CD14-positive monocyte (primary cell): ENCODE measurements at regions not wholly inside any gene's neighbourhood (a gene's known extent, or its start where the extent isn't known, plus 50 kb on each side); places are given as distances from the start of the nearest gene placed in this dataset.

ENCODE experiments used
- DNase-seq, 3 donors: peaks; one replicate each; pipeline ENCODE4 v3.0.0-alpha.2; 2011 to 2022
- H2AFZ ChIP-seq: 2 replicates; pipeline ENCODE4 v1.6.0; 2012; ENCODE audit warnings: mild to moderate bottlenecking, low read depth, low read length, inconsistent platforms; ENCODE audit not compliant: insufficient read depth, poor library complexity, severe bottlenecking
- H3K27ac ChIP-seq, 2 donors: 1 replicate in 1 of 2; 2 replicates in 1 of 2; pipeline ENCODE4 v1.5.1; 2012 to 2013; ENCODE audit warnings: low read length in 2 of 2, control low read depth in 1 of 2, inconsistent platforms in 1 of 2, low read depth in 1 of 2, mild to moderate bottlenecking in 1 of 2
- H3K27me3 ChIP-seq, 2 donors: one replicate each; pipeline versions ENCODE4 v1.6.0 to v1.6.1; 2011 to 2013; ENCODE audit warnings: low read length in 2 of 2; ENCODE audit not compliant: control insufficient read depth in 2 of 2, insufficient read depth in 2 of 2
- H3K36me3 ChIP-seq, 2 donors: replicated peaks in 1 of 2; 1 replicate in 1 of 2; 2 replicates in 1 of 2; pipeline versions ENCODE4 v1.5.1 to v1.6.1; 2012 to 2013; ENCODE audit warnings: low read length in 2 of 2, control low read depth in 1 of 2, inconsistent platforms in 1 of 2, mild to moderate bottlenecking in 1 of 2; ENCODE audit not compliant: insufficient read depth in 2 of 2, control insufficient read depth in 1 of 2
- H3K4me1 ChIP-seq, 2 donors: 1 replicate in 1 of 2; 2 replicates in 1 of 2; pipeline versions ENCODE4 v1.5.1 to v1.6.1; 2012 to 2013; ENCODE audit warnings: low read length in 2 of 2, control low read depth in 1 of 2, inconsistent platforms in 1 of 2, mild to moderate bottlenecking in 1 of 2, moderate library complexity in 1 of 2; ENCODE audit not compliant: insufficient read depth in 2 of 2, control insufficient read depth in 1 of 2
- H3K4me2 ChIP-seq: replicated peaks from 2 replicates; pipeline ENCODE3; 2012; ENCODE audit warnings: low read length, moderate library complexity, mild to moderate bottlenecking; ENCODE audit not compliant: poor library complexity, severe bottlenecking; ENCODE audit errors: extremely low read depth
- H3K4me3 ChIP-seq, 3 experiments: fragments of 200-600 bp in 1 of 3; sonication (generic) in 1 of 3; replicated peaks in 1 of 3; 1 replicate in 2 of 3; 2 replicates in 1 of 3; pipeline ENCODE4 v1.5.1; 2011 to 2013; ENCODE audit warnings: low read length in 3 of 3, mild to moderate bottlenecking in 3 of 3, control low read depth in 2 of 3, low read depth in 2 of 3, inconsistent platforms in 1 of 3, moderate library complexity in 1 of 3
- H3K79me2 ChIP-seq: 2 replicates; pipeline ENCODE4 v1.6.0; 2012; ENCODE audit warnings: mild to moderate bottlenecking, control low read depth, inconsistent platforms, low read length, moderate library complexity; ENCODE audit not compliant: insufficient read depth
- H3K9ac ChIP-seq: 2 replicates; pipeline ENCODE4 v1.6.0; 2017; ENCODE audit warnings: low read length, mild to moderate bottlenecking; ENCODE audit not compliant: insufficient read depth, poor library complexity, severe bottlenecking
- H3K9me3 ChIP-seq, 2 donors: replicated peaks in 1 of 2; 1 replicate in 1 of 2; 2 replicates in 1 of 2; pipeline versions ENCODE4 v1.5.1 to v1.6.1; 2012 to 2013; ENCODE audit warnings: low read length in 2 of 2, control low read depth in 1 of 2; ENCODE audit not compliant: control insufficient read depth in 1 of 2, insufficient read depth in 1 of 2
- H4K20me1 ChIP-seq: 2 replicates; pipeline ENCODE4 v1.6.0; 2012; ENCODE audit warnings: mild to moderate bottlenecking, low read length, control low read depth, moderate library complexity; ENCODE audit not compliant: insufficient read depth
- H3K27ac Mint-ChIP-seq, 7 donors: one replicate each; pipeline ENCODE4 v1.8.0; 2020; ENCODE audit warnings: mild to moderate bottlenecking in 7 of 7, mixed read lengths in 7 of 7, moderate library complexity in 6 of 7, inconsistent platforms in 2 of 7
- H3K27me3 Mint-ChIP-seq, 3 donors: one replicate each; pipeline ENCODE4 v1.8.0; 2021 to 2022; ENCODE audit warnings: low read depth in 3 of 3, mild to moderate bottlenecking in 3 of 3, mixed read lengths in 3 of 3, moderate library complexity in 3 of 3, inconsistent platforms in 1 of 3
- H3K36me3 Mint-ChIP-seq, 2 donors: one replicate each; pipeline ENCODE4 v1.8.0; 2020; ENCODE audit warnings: mixed read lengths in 2 of 2, inconsistent platforms in 1 of 2, mild to moderate bottlenecking in 1 of 2
- H3K4me1 Mint-ChIP-seq: one replicate; pipeline ENCODE4 v1.8.0; 2020; ENCODE audit warnings: mild to moderate bottlenecking, mixed read lengths
- H3K4me3 Mint-ChIP-seq, 2 donors: one replicate each; pipeline ENCODE4 v1.8.0; 2020; ENCODE audit warnings: mild to moderate bottlenecking in 2 of 2, mixed read lengths in 2 of 2, moderate library complexity in 1 of 2
- H3K9me3 Mint-ChIP-seq, 7 donors: one replicate each; pipeline ENCODE4 v1.8.0; 2020 to 2022; ENCODE audit warnings: mixed read lengths in 7 of 7, mild to moderate bottlenecking in 6 of 7, moderate library complexity in 6 of 7, inconsistent platforms in 2 of 7
- CTCF ChIP-seq: fragments of 200-600 bp; IDR thresholded peaks from one replicate; pipeline ENCODE4 v1.8.0; 2022; ENCODE audit warnings: antibody characterized with exemption, mild to moderate bottlenecking
- WGBS: methylation state at CpG from one replicate; pipeline ENCODE4 v1.1.5; 2013; ENCODE audit warnings: missing lambda C conversion rate; ENCODE audit not compliant: insufficient coverage; 5-methylcytosine and 5-hydroxymethylcytosine counted together
- intact Hi-C, 2 donors: fragments of 100-400 bp; cut with micrococcal nuclease; formaldehyde crosslinking; loops; one replicate each; pipeline versions ENCODE4 v1.15.0 to v1.15.1; 2023

GRCh38 chr12:103197725-103198388 is 240.4 kb downstream of the ASCL1 start:
- Histone ChIP-seq H3K4me3 (no peak overlapping the region), H3K79me2 (no peaks in the 10 kb centered on the region), H3K4me2 (no peak overlapping the region), H3K36me3 (no peaks in the 10 kb centered on the region), H3K9me3 (peaks cover 13% of the 10 kb centered on the region in 2 donors), H3K27ac (no peak overlapping the region), H3K9ac (no peak overlapping the region), H4K20me1 (no peaks in the 10 kb centered on the region), H2AFZ (no peak overlapping the region), H3K27me3 (no peaks in the 10 kb centered on the region), H3K4me1 (no peaks in the 10 kb centered on the region)
- Mint-ChIP-seq H3K9me3 (peaks cover 5 to 12% (median 6%) of the 10 kb centered on the region in 7 donors), H3K4me3 (no peak overlapping the region), H3K36me3 (no peaks in the 10 kb centered on the region), H3K27ac (no peak overlapping the region), H3K4me1 (no peaks in the 10 kb centered on the region), H3K27me3 (peaks cover 0 to 3% (median 0%) of the 10 kb centered on the region in 3 donors)
- TF ChIP-seq CTCF: no peak
- WGBS: 94% methylated on average over 3 of the region's 3 CpGs
- intact Hi-C loops: no loop called here
- DNase-seq: no peak

- Histone ChIP-seq H4K20me1 (no peaks in the 10 kb centered on the region), H3K4me2 (no peak overlapping the region), H3K4me1 (no peaks in the 10 kb centered on the region), H3K79me2 (no peaks in the 10 kb centered on the region), H3K9ac (no peak overlapping the region), H3K4me3 (no peak overlapping the region), H3K9me3 (peaks cover 13% of the 10 kb centered on the region in 2 donors), H3K27me3 (no peaks in the 10 kb centered on the region), H3K36me3 (no peaks in the 10 kb centered on the region), H2AFZ (no peak overlapping the region), H3K27ac (no peak overlapping the region)
- 60% methylated on average over 1 of the region's 2 CpGs for WGBS
- no peak for TF ChIP-seq CTCF
- DNase-seq: no peak
- H3K36me3 Mint-ChIP-seq: no peaks in the 10 kb centered on the region
- peaks cover 5 to 13% (median 8%) of the 10 kb centered on the region in 7 donors for H3K9me3 Mint-ChIP-seq
- H3K4me1 Mint-ChIP-seq: no peaks in the 10 kb centered on the region
- H3K27ac Mint-ChIP-seq: no peak overlapping the region
- H3K4me3 Mint-ChIP-seq: no peak overlapping the region
- peaks cover 0 to 7% (median 0%) of the 10 kb centered on the region in 3 donors for H3K27me3 Mint-ChIP-seq
- intact Hi-C loops: no loop called here
Measured at GRCh38 chr12:103198499-103198898, 241.0 kb downstream of the ASCL1 start.
